ENCODE measurements at regions not wholly inside any gene's neighbourhood (a gene's known extent, or its start where the extent isn't known, plus 50 kb on each side); places are given as distances from the start of the nearest gene placed in this dataset.

- TF ChIP-seq, protein P1, sequence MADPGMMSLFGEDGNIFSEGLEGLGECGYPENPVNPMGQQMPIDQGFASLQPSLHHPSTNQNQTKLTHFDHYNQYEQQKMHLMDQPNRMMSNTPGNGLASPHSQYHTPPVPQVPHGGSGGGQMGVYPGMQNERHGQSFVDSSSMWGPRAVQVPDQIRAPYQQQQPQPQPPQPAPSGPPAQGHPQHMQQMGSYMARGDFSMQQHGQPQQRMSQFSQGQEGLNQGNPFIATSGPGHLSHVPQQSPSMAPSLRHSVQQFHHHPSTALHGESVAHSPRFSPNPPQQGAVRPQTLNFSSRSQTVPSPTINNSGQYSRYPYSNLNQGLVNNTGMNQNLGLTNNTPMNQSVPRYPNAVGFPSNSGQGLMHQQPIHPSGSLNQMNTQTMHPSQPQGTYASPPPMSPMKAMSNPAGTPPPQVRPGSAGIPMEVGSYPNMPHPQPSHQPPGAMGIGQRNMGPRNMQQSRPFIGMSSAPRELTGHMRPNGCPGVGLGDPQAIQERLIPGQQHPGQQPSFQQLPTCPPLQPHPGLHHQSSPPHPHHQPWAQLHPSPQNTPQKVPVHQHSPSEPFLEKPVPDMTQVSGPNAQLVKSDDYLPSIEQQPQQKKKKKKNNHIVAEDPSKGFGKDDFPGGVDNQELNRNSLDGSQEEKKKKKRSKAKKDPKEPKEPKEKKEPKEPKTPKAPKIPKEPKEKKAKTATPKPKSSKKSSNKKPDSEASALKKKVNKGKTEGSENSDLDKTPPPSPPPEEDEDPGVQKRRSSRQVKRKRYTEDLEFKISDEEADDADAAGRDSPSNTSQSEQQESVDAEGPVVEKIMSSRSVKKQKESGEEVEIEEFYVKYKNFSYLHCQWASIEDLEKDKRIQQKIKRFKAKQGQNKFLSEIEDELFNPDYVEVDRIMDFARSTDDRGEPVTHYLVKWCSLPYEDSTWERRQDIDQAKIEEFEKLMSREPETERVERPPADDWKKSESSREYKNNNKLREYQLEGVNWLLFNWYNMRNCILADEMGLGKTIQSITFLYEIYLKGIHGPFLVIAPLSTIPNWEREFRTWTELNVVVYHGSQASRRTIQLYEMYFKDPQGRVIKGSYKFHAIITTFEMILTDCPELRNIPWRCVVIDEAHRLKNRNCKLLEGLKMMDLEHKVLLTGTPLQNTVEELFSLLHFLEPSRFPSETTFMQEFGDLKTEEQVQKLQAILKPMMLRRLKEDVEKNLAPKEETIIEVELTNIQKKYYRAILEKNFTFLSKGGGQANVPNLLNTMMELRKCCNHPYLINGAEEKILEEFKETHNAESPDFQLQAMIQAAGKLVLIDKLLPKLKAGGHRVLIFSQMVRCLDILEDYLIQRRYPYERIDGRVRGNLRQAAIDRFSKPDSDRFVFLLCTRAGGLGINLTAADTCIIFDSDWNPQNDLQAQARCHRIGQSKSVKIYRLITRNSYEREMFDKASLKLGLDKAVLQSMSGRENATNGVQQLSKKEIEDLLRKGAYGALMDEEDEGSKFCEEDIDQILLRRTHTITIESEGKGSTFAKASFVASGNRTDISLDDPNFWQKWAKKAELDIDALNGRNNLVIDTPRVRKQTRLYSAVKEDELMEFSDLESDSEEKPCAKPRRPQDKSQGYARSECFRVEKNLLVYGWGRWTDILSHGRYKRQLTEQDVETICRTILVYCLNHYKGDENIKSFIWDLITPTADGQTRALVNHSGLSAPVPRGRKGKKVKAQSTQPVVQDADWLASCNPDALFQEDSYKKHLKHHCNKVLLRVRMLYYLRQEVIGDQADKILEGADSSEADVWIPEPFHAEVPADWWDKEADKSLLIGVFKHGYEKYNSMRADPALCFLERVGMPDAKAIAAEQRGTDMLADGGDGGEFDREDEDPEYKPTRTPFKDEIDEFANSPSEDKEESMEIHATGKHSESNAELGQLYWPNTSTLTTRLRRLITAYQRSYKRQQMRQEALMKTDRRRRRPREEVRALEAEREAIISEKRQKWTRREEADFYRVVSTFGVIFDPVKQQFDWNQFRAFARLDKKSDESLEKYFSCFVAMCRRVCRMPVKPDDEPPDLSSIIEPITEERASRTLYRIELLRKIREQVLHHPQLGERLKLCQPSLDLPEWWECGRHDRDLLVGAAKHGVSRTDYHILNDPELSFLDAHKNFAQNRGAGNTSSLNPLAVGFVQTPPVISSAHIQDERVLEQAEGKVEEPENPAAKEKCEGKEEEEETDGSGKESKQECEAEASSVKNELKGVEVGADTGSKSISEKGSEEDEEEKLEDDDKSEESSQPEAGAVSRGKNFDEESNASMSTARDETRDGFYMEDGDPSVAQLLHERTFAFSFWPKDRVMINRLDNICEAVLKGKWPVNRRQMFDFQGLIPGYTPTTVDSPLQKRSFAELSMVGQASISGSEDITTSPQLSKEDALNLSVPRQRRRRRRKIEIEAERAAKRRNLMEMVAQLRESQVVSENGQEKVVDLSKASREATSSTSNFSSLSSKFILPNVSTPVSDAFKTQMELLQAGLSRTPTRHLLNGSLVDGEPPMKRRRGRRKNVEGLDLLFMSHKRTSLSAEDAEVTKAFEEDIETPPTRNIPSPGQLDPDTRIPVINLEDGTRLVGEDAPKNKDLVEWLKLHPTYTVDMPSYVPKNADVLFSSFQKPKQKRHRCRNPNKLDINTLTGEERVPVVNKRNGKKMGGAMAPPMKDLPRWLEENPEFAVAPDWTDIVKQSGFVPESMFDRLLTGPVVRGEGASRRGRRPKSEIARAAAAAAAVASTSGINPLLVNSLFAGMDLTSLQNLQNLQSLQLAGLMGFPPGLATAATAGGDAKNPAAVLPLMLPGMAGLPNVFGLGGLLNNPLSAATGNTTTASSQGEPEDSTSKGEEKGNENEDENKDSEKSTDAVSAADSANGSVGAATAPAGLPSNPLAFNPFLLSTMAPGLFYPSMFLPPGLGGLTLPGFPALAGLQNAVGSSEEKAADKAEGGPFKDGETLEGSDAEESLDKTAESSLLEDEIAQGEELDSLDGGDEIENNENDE (IDR thresholded peaks at IDR 0.05; ENCODE audit: insufficient replicate concordance, low read length) = no peak
- TF ChIP-seq TCF12 (IDR thresholded peaks at IDR 0.05; ENCODE audit: low read depth, low read length) = no peak
Observed at GRCh38 chr2:12930391-12930790, 213.7 kb downstream of the TRIB2 start (continued).

Measured in H1 (cell line).